Nephron progenitor cell (in vitro differentiated cells): ENCODE measurements at regions not wholly inside any gene's neighbourhood (a gene's known extent, or its start where the extent isn't known, plus 50 kb on each side); places are given as distances from the start of the nearest gene placed in this dataset.

ENCODE experiments used
- DNase-seq: peaks from one replicate; pipeline ENCODE4 v3.0.0; 2021
- H3K27ac Mint-ChIP-seq: 2 replicates; pipeline ENCODE4 v1.8.0; 2021; ENCODE audit warnings: mild to moderate bottlenecking, moderate library complexity, mixed read lengths
- H3K27me3 Mint-ChIP-seq: 2 replicates; pipeline ENCODE4 v1.8.0; 2021; ENCODE audit warnings: mild to moderate bottlenecking, low read depth, mixed read lengths; ENCODE audit not compliant: poor library complexity
- H3K36me3 Mint-ChIP-seq: 2 replicates; pipeline ENCODE4 v1.8.0; 2021; ENCODE audit warnings: low read depth, mixed read lengths
- H3K4me1 Mint-ChIP-seq: 2 replicates; pipeline ENCODE4 v1.8.0; 2021; ENCODE audit warnings: mixed read lengths
- H3K4me3 Mint-ChIP-seq: 2 replicates; pipeline ENCODE4 v1.8.0; 2021; ENCODE audit warnings: mild to moderate bottlenecking, moderate library complexity, mixed read lengths
- H3K9me3 Mint-ChIP-seq: 2 replicates; pipeline ENCODE4 v1.8.0; 2021; ENCODE audit warnings: mild to moderate bottlenecking, moderate library complexity, mixed read lengths
- CTCF ChIP-seq: fragments of 200-600 bp; sonication (generic); IDR thresholded peaks from 2 replicates; pipeline ENCODE4 v1.5.0; 2021; ENCODE audit warnings: antibody characterized with exemption

GRCh38 chrX:94041881-94042280 is 367.9 kb downstream of the FAM133A start:
- peaks cover 19% of the 10 kb centered on the region for H3K9me3 Mint-ChIP-seq
- no peaks in the 10 kb centered on the region for H3K36me3 Mint-ChIP-seq
- H3K27me3 Mint-ChIP-seq: peaks cover 6% of the 10 kb centered on the region
- H3K4me1 Mint-ChIP-seq: peaks cover 5% of the 10 kb centered on the region
- H3K4me3 Mint-ChIP-seq: no peak overlapping the region
- TF ChIP-seq CTCF: no peak
- no peak for DNase-seq
- H3K27ac Mint-ChIP-seq: no peak overlapping the region

GRCh38 chrX:94045724-94046123 is 371.7 kb downstream of the FAM133A start:
- Mint-ChIP-seq H3K27ac (no peak overlapping the region), H3K9me3 (peaks cover 13% of the 10 kb centered on the region), H3K27me3 (peaks cover under 1% of the 10 kb centered on the region), H3K36me3 (no peaks in the 10 kb centered on the region), H3K4me3 (no peak overlapping the region), H3K4me1 (no peaks in the 10 kb centered on the region)
- no peak for TF ChIP-seq CTCF
- no peak for DNase-seq

GRCh38 chrX:94051926-94052325 is 377.9 kb downstream of the FAM133A start:
- DNase-seq: no peak
- TF ChIP-seq CTCF: no peak

GRCh38 chrX:94053575-94053974 is 379.6 kb downstream of the FAM133A start:
- Mint-ChIP-seq H3K27me3 (no peaks in the 10 kb centered on the region), H3K27ac (no peak overlapping the region), H3K36me3 (no peaks in the 10 kb centered on the region), H3K9me3 (no peaks in the 10 kb centered on the region), H3K4me3 (no peak overlapping the region), H3K4me1 (no peaks in the 10 kb centered on the region)
- no peak for DNase-seq
- TF ChIP-seq CTCF: no peak

More at GRCh38 chrX:94051926-94052325, 377.9 kb downstream of the FAM133A start:
- Mint-ChIP-seq H3K27me3 (no peaks in the 10 kb centered on the region), H3K36me3 (no peaks in the 10 kb centered on the region), H3K4me1 (no peaks in the 10 kb centered on the region), H3K9me3 (no peaks in the 10 kb centered on the region), H3K4me3 (no peak overlapping the region), H3K27ac (no peak overlapping the region)

- Mint-ChIP-seq H3K4me3 (no peak overlapping the region), H3K4me1 (no peaks in the 10 kb centered on the region), H3K27ac (no peak overlapping the region), H3K27me3 (peaks cover 4% of the 10 kb centered on the region), H3K36me3 (no peaks in the 10 kb centered on the region), H3K9me3 (no peaks in the 10 kb centered on the region)
- DNase-seq: no peak
- TF ChIP-seq CTCF: no peak
Observed at GRCh38 chrX:94057385-94057784, 383.4 kb downstream of the FAM133A start.

GRCh38 chrX:94058728-94059382 is 384.8 kb downstream of the FAM133A start:
- Mint-ChIP-seq H3K4me1 (no peaks in the 10 kb centered on the region), H3K9me3 (no peaks in the 10 kb centered on the region), H3K27me3 (peaks cover 4% of the 10 kb centered on the region), H3K4me3 (no peak overlapping the region), H3K36me3 (no peaks in the 10 kb centered on the region), H3K27ac (no peak overlapping the region)
- TF ChIP-seq CTCF: peak; percentile 69
- DNase-seq: peak; percentile 40
